Smooth muscle cell (in vitro differentiated cells): ENCODE measurements at regions not wholly inside any gene's neighbourhood (a gene's known extent, or its start where the extent isn't known, plus 50 kb on each side); places are given as distances from the start of the nearest gene placed in this dataset.

ENCODE experiments used
- DNase-seq: peaks from one replicate; lab custom pipeline; 2025; ENCODE audit not compliant: unreplicated experiment; lab: John Stamatoyannopoulos, UW
- H2AFZ ChIP-seq: fragments of 200-600 bp; sonication (generic); 2 replicates; pipeline ENCODE4 v1.6.0; 2016; ENCODE audit warnings: antibody characterized with exemption, low read depth, mild to moderate bottlenecking
- H3F3A ChIP-seq: fragments of 200-600 bp; sonication (generic); 2 replicates; pipeline ENCODE4 v1.6.0; 2017; ENCODE audit warnings: antibody characterized with exemption, low read depth
- H3K27ac ChIP-seq: fragments of 200-600 bp; sonication (generic); 2 replicates; pipeline ENCODE4 v1.5.1; 2016; ENCODE audit warnings: low read depth, mild to moderate bottlenecking
- H3K27me3 ChIP-seq: fragments of 200-600 bp; sonication (generic); 2 replicates; pipeline ENCODE4 v1.6.1; 2016; ENCODE audit warnings: low read depth, mild to moderate bottlenecking
- H3K36me3 ChIP-seq: fragments of 200-600 bp; sonication (generic); 2 replicates; pipeline ENCODE4 v1.5.1; 2016; ENCODE audit warnings: low read depth
- H3K4me1 ChIP-seq: fragments of 200-600 bp; sonication (generic); 2 replicates; pipeline ENCODE4 v1.5.1; 2016; ENCODE audit warnings: low read depth
- H3K4me2 ChIP-seq: fragments of 200-600 bp; sonication (generic); 2 replicates; pipeline ENCODE4 v1.6.0; 2016; ENCODE audit warnings: mild to moderate bottlenecking
- H3K4me3 ChIP-seq: fragments of 200-600 bp; sonication (generic); 2 replicates; pipeline ENCODE4 v1.5.1; 2016; ENCODE audit warnings: mild to moderate bottlenecking
- H3K79me2 ChIP-seq: fragments of 200-600 bp; sonication (generic); 2 replicates; pipeline ENCODE4 v1.6.0; 2016; ENCODE audit warnings: low read depth, mild to moderate bottlenecking
- H3K9ac ChIP-seq: fragments of 200-600 bp; sonication (generic); 2 replicates; pipeline ENCODE4 v1.6.0; 2016; ENCODE audit warnings: low read depth
- H3K9me3 ChIP-seq: fragments of 200-600 bp; sonication (generic); replicated peaks from 2 replicates; pipeline ENCODE4 v1.5.1; 2016; ENCODE audit warnings: low read depth
- H4K20me1 ChIP-seq: fragments of 200-600 bp; sonication (generic); 2 replicates; pipeline ENCODE4 v1.6.0; 2016; ENCODE audit warnings: low read depth
- WGBS: methylation state at CpG from one replicate; pipeline ENCODE4 v1.1.7; 2016; ENCODE audit warnings: low lambda C conversion rate; 5-methylcytosine and 5-hydroxymethylcytosine counted together
- TF ChIP-seq, protein P1 (sequence below): fragments of 200-600 bp; sonication (generic); IDR thresholded peaks from 2 replicates; pipeline ENCODE4 v1.5.1; 2017; ENCODE audit warnings: borderline replicate concordance, mild to moderate bottlenecking, antibody characterized with exemption; ENCODE audit not compliant: insufficient read depth, poor library complexity, severe bottlenecking

DNA sequence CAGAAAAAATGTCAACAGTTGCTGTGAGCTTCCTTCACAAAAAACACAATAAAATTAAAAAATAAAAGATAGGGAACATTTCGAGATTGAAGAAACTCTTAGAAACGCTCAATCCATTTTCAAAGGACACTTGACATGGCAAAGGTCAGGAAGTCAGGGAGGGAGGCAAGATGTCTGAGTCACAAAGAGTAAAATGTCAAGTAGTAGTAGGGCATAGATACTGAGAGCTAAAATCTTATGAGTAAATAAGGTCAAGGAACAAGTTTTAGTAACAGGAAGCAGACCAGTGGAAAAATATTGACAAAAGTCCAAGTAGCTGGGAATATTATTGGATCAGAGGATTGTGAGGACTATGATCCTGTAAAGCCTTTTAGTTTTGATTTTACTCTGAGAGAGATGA, 495.6 kb downstream of the TMX3 start:
- 74% methylated on average over 2 of the region's 2 CpGs for WGBS
- Histone ChIP-seq H3F3A (peaks cover 8% of the 10 kb centered on the region), H3K27ac (peak overlapping the region; percentile 69)

DNA sequence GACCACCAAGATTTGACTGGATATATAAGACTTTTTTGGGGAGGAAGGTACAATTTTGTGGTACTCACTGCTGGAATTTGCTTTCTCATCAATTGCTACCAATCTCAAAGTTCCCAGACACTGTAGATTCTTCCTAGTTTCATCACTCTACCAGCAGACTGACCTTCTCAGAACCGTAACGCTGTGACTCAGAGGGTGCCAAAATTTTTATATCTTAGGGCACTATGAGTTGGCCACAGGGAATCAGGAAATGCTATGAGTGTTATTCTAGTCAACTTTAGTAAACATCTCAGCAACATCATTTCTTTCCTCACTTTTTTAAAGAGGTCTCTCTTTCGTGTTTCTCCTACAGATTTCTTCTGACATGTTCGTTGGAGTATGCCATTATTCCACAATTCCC, 499.0 kb downstream of the TMX3 start:
- H3K4me3 ChIP-seq, result no peak overlapping the region
- no peaks in the 10 kb centered on the region for H4K20me1 ChIP-seq
- DNase-seq, result no peak
- H3K36me3 ChIP-seq, result no peaks in the 10 kb centered on the region
- TF ChIP-seq, protein P1, sequence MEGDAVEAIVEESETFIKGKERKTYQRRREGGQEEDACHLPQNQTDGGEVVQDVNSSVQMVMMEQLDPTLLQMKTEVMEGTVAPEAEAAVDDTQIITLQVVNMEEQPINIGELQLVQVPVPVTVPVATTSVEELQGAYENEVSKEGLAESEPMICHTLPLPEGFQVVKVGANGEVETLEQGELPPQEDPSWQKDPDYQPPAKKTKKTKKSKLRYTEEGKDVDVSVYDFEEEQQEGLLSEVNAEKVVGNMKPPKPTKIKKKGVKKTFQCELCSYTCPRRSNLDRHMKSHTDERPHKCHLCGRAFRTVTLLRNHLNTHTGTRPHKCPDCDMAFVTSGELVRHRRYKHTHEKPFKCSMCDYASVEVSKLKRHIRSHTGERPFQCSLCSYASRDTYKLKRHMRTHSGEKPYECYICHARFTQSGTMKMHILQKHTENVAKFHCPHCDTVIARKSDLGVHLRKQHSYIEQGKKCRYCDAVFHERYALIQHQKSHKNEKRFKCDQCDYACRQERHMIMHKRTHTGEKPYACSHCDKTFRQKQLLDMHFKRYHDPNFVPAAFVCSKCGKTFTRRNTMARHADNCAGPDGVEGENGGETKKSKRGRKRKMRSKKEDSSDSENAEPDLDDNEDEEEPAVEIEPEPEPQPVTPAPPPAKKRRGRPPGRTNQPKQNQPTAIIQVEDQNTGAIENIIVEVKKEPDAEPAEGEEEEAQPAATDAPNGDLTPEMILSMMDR, result no peak
- H3K79me2 ChIP-seq, result no peaks in the 10 kb centered on the region
- no peak overlapping the region for H2AFZ ChIP-seq
- 67% methylated on average over 4 of the region's 4 CpGs for WGBS
- no peaks in the 10 kb centered on the region for H3K4me1 ChIP-seq
- no peak overlapping the region for H3K9ac ChIP-seq
- H3K4me2 ChIP-seq, result no peak overlapping the region
- H3K27me3 ChIP-seq, result no peaks in the 10 kb centered on the region
- no peaks in the 10 kb centered on the region for H3K9me3 ChIP-seq
- H3F3A ChIP-seq, result peaks cover 8% of the 10 kb centered on the region
- H3K27ac ChIP-seq, result no peak overlapping the region

More for the DNA sequence above, 495.6 kb downstream of the TMX3 start:
- Histone ChIP-seq H3K9me3 (no peaks in the 10 kb centered on the region), H3K27me3 (no peaks in the 10 kb centered on the region), H3K4me3 (no peak overlapping the region), H3K9ac (no peak overlapping the region), H2AFZ (peak overlapping the region; percentile 39), H3K79me2 (no peaks in the 10 kb centered on the region), H4K20me1 (no peaks in the 10 kb centered on the region), H3K36me3 (no peaks in the 10 kb centered on the region), H3K4me2 (no peak overlapping the region), H3K4me1 (peaks cover 6% of the 10 kb centered on the region)
- no peak for DNase-seq
- TF ChIP-seq, protein P1, result no peak

DNA sequence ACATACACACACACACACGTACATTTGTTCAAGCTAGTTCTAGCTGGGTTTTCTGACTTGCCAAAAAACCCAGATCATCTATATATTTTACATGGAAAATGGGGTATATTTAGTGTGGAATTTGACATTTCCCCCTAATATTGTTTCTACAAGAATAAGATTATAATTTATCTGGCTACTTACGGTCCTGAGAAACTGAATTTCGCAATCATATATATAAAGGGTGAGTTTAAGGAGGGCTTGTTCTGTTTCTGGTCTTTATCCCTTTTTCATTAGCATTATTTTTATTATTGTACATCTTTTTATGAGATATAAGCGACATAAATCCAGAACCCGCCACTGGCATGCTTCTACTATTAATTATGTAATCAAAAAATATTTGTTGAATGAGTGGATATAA, 528.9 kb downstream of the TMX3 start:
- TF ChIP-seq, protein P1, result no peak
- Histone ChIP-seq H3K4me3 (no peak overlapping the region), H3K9ac (no peak overlapping the region), H3K4me2 (no peak overlapping the region), H3F3A (no peaks in the 10 kb centered on the region), H3K79me2 (no peaks in the 10 kb centered on the region), H4K20me1 (no peaks in the 10 kb centered on the region), H3K27me3 (peaks cover 6% of the 10 kb centered on the region), H3K27ac (no peak overlapping the region), H3K36me3 (no peaks in the 10 kb centered on the region), H3K4me1 (no peaks in the 10 kb centered on the region), H3K9me3 (no peaks in the 10 kb centered on the region), H2AFZ (no peak overlapping the region)
- DNase-seq, result no peak
- 77% methylated on average over 5 of the region's 5 CpGs for WGBS

DNA sequence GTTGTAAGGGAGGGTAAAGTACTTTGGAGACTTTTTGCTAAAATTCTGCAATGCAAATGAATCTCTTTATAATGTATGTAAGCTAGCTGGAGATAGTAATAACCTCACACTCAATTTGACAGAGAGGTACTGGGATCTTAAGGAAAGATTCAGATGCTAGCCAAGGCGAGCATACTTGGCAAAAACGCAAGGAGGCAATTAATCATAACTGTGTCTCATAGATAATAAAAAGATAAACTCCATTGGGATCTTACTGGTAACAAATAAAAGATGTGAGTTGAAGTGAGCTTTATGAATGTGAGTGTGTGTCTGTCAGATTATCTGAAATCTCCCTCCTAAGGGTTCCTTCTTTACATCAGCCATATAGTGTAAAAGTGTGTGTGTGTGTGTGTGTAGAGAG, 533.0 kb downstream of the TMX3 start:
- Histone ChIP-seq H2AFZ (no peak overlapping the region), H3K79me2 (no peaks in the 10 kb centered on the region), H3K4me2 (no peak overlapping the region), H3K4me3 (no peak overlapping the region), H3K27me3 (no peaks in the 10 kb centered on the region), H3K27ac (no peak overlapping the region), H4K20me1 (no peaks in the 10 kb centered on the region), H3K4me1 (no peaks in the 10 kb centered on the region), H3F3A (no peaks in the 10 kb centered on the region), H3K9ac (no peak overlapping the region), H3K9me3 (no peaks in the 10 kb centered on the region), H3K36me3 (no peaks in the 10 kb centered on the region)
- WGBS, result 85% methylated on average over 2 of the region's 2 CpGs
- DNase-seq, result no peak
- TF ChIP-seq, protein P1, result no peak
